NCI-H524 (cell line): ENCODE measurements at regions not wholly inside any gene's neighbourhood (a gene's known extent, or its start where the extent isn't known, plus 50 kb on each side); places are given as distances from the start of the nearest gene placed in this dataset.
"Not testable (repeated sequence)": the region's sequence is repeated elsewhere in the genome, so short reads cannot be mapped to it uniquely, and the experiment has no call there.

ENCODE experiments used
- DNase-seq, 2 experiments: peaks; one replicate each; lab custom pipeline; 2025; lab: John Stamatoyannopoulos, UW

DNA sequence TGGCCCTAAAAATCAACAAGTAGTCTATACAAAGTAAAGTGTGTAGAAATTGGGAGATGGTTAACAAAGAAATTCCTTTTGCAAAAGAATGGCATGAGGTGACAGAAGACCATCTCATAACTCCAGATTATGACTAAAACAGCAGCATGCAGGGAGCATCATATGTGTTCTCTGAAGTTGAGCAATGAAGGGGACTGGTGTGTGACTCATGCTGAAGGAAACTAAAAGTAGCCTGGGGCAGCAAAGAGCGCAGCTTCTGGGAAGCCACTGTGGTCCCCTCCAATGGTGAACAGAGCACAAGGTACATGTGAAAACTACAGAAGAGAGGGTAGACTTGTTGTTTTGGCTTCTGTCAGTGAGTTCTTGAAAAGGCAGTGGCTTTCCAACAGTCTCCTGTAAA lies 133.4 kb downstream of the MACC1 start:
- DNase-seq, result no peak

DNA sequence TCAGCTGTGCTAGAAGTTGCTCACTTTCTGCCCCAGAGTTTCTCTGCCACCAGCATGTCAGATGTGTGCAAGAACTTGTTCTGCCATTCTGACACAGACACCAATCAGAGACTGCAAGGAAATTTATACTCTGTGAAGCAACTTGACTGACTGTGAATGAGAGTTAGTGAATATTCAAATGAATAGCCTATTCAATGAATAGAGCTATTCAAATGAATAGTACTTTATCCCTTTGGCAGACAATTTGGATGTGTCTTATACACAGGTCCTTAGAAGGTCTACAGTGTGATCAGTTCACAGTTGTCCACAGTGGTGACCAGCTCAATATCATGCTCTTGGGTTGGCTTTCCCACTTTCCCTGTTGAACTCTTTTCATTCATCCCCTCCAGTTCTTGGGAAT lies 138.1 kb downstream of the MACC1 start:
- no peak for DNase-seq

DNA sequence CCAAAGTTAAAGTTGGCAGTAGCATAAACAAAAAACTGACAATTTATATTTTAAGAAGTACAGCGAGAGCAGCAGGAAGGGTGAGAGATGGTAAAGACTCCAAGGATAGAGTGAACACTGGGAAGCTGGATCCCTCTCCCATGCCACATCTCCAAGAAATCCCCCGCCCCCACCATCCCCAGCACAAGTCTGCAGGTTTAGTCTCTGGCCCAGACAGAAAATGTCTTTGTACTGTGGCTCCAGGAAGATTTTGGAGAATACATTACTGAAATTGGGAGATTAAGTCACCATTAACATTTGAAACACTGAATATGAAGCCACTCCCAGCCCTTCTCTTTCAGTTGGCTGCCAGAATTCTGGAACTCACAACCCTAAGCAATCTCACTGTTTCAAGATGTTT lies 140.3 kb downstream of the MACC1 start:
- DNase-seq, result no peak

DNA sequence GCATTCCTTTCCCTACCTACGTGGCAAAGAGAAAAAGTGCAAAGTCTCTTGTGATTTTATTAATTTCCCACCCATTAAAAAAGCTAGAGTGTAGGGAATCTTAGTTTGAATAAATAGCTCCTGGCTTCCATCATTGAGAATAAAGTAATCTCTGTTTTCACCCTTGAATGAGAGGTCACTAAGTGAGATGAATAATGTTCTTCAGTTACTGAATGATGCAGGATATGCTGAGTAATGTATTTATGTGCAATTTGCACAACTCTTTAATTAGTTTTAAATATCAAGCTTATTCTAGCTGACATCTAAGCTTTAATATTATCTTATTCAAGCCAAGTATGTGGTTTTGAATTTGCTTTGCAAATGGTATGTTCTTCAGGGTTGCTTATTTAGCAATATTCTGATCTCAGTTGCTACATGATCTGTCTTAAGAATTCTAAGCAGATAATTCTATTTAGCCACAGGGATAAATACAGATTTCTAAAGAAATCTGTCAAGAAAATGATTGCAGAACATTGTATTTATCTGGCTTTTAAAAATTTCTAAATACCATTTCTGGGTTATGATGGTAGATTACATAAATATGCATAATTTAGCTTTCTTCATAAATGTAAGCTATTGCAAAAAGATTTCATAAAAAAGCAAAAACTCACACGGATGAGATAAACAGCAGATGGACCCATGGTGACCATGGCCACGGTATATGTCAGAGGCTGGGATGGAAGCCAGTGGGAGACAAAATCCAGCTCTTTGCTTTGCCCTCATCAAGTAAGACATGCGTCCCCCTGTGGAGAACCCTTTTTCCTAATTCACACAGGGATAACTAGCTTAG lies 141.0 kb downstream of the MACC1 start:
- DNase-seq, result no peak

DNA sequence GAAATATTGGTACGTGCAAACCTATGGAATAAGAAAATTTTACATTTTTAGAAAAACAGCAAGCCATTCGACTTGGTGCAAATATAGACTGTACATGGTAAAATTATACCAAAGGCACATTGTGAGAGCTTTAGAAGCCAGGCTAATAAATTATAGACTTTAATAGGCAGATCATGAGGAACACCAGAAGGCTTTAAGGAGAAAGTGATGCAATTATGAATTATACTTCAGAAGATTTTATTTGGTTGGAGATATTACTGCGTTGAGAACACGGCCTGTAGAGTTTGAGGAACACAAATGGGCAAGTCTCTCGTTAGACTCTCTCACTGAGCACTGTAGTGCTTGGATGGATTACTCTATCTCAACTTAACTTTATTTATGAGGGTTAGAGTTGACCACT lies 141.7 kb downstream of the MACC1 start:
- DNase-seq, result no peak

DNA sequence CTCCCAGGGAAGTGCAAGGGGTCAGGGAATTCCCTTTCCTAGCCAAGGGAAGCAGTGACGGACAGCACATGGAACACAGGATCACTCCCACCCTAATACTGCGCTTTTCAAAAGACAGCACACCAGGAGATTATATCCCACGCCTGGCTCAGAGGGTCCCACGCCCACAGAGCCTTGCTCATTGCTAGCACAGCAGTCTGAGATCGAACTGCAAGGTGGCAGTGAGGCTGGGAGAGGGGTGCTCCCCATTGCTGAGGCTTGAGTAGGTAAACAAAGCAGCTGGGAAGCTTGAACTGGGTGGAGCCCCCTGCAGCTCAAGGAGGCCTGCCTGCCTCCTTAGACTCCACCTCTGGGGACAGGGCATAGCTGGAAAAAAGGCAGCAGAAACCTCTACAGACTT lies 149.2 kb downstream of the MACC1 start:
- DNase-seq, result not testable (repeated sequence)

DNA sequence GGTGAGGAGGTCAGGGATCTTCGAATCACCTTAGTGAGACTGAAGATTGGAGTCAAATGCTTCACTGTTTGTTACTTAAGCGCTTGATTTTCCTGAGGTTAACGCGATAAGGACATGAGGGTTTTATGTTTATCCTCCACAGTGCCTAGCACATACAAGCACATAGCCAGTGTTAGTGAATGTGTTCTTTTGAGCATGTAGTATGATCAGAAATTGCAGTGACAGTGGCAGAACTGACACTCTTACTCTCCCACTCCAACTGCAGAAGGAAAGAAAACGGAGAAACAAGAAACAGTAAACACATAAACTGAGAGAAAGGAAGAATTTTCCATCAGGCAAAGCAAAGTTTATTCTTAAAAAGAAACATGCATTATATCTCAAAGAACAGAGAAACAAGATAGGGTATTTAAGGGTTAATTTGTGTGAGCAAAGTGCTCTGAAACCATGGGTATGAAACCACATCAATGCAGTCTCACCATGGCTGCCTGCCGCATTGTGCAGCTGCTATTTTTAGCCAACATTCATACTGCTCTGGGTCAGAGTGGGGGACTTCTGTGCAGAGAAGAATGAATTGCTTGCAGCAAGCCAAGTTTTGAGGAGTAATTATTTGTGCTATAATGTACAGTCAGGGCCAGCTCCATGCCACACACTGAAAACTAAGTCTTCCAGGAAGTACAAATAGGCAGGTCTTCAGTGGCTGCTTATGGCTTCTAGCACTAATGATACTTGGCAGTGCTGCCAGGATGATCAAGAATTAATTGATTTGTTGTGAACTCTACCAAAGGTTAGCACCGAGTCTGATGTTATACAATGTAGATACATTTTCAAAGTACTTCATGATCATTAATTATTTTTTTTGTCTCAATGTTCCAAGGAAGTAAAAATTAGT lies 152.0 kb downstream of the MACC1 start:
- no peak for DNase-seq

DNA sequence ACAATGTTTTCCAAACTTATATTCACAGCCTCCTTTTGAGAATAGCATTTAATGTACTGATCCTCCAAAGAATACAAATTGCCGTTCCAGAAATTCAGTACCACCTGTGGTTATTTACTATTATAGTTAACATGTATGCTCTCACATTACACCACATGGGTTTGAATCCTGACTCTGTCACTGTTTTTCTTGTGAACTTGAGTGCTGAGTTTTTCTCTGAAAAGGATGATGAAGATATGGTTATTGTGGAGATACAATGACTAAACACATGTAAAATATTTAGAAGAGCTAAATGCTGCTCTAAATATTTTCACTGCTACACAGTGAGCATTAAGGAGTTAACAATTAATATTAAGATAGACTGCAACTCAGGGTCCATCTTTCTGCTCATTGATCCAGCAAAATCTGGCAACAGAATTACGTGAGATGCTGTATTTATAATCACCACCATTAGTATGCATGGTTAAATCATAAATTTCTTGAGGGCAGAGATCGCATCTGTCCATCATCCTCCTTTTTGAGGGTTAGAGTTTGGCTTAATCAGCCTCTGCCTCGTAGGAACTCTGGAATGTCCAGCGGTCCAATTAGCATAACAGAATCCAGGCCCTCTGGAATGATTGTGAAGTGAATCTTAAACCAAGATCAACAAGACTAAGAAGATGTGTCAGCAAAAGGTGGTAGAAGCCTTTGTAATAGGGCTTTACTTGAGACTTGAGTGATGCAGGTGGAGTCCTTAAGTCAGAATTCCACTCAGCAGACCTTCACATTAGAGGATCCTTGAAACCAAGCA lies 152.8 kb downstream of the MACC1 start:
- no peak for DNase-seq

DNA sequence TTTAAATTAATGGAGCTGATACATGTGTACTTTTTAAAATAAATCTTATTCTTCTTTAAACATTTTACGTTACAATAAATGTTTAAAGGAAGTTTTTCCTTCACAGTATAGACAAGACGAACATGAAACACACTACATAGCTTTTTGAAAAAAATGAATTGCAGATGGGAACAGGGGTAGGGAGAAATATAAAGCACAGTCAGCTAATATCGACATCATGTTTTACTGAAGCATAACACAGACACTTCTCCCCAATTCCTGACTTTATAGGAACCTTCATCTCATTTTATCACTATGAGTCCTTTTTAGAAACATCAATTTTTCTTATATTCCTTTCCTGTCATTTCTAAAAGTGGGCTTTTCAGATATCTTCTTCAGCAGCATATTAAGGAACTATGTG lies 153.5 kb downstream of the MACC1 start:
- no peak for DNase-seq

DNA sequence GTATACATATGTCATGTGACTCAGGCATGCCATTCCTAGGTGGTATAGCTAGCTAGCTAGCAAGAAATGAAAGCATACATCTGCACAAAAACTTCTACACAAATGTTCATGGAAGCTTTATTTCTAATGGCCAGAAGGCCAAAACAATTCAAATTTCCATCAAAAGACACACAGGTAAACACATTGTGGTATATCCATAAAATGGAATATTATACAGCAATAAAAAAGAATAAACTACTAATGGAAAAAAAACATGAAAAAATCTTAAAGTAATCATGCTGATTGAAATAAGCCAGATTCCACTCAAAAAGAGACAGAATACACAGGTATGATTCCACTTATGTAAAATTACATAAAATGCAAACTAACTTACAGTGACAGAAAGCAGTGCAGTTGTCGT lies 154.3 kb downstream of the MACC1 start:
- DNase-seq, result no peak

DNA sequence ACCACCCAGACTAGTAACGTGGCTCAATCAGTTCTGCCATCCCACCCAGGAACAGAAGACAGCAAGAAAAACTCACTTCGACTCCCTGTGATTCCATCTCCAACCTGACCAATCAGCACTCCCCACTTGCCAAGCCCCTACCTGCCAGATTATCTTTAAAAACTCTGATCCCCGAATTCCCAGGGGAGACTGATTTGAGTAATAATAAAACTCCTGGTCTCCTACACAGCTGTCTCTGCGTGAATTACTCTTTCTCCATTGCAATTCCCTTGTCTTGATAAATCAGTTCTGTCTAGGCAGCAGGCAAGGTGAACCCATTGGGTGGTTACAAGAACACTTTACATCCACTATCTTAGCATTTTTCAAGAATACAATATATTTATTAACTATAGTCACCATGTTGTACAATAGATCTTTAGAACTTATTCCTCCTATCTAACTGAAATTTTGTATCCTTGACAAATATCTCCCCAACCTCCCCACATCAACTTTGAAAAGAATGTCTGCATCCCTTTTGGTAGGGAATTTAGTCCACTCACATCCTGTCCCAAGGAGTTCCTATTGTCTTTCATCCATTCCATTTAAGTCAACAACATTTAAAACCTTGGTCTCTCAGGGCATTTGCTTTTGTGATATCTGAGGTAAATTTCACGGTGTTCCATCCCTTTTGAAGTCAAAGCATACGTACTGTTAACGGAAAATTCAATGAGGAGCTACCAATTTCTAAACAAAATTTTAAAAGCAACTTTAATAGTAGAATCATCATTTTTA lies 163.7 kb downstream of the MACC1 start:
- no peak for DNase-seq

DNA sequence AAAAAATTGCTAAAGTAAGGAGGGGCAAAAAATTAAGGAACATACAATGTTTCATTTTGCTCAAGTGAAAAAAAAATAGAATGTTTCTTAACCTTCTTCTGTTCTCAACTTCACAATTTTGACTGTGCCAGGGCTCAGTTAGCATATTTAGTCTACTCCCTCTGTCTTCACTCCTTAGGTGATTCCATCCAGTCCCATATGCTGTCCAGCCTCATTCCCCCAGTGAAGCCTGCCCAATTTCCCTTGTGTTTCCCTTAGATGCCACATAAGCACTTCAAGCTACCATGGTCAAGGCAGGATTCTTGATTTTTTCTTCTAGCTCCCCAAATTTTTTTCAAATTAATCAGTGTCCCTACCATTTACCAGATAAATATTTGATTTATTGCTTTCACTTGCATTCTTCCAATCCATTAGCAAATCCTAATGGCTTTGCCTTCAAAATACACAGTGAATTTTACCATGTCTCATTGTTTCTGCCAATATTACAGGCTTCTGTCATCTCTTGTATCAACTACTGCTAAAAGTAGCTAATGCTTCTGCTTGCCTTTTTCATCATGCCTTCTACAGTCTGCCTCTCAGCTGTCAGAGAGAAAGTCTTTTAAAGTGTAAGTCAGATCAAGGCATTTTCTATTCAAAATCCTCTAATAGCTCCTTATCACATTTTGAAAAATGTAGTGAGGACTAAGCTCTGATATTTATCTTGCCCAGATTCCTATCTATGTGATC lies 166.8 kb downstream of the MACC1 start:
- DNase-seq, result no peak

DNA sequence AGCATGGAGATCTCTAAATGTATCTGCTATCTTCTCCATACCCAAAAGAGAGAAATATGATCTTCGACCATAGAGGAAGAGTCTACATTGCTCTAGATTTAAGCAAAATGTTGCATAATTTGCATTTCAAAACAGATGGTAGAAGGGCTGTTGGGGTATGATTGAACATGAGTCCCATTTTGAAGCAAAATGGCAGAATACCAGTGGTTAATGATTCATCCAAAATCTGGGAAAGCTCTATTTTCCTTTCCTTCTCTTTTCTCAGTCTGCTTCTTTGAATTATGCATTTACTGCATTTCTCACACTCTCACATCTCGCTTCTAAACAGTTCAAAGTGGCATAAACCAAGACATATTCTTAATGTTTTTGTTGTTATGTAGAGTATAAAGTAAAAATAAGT lies 178.5 kb downstream of the MACC1 start:
- DNase-seq, result no peak

DNA sequence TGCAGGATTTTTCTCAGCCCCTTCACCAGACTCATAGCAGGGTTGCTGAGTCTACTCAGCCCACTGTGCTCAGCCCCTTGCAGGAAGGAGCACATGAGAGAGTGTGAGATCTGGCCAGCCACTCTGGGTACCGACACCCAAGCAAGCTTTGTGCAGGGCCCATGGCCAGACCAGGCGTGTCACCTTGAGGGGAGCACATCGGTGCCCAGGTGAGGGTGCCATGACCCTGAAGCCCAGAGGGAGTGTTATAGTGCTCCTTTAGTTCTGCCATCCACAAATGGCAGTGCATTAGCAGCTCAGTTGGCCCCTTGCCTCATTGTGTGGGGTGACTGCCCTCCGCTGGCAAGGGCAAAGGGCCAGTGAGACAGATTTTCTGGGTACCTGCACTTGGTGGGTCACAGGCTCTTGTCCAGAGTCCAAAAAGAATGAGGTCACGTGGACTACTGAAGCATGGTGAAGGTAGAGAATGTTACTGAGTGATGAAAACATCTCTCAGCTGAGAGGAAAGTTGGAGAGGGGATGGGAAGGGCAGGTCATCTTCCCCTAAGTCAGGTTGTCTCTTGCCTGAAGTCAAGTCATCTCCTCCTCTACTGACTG lies 181.8 kb downstream of the MACC1 start:
- no peak for DNase-seq

DNA sequence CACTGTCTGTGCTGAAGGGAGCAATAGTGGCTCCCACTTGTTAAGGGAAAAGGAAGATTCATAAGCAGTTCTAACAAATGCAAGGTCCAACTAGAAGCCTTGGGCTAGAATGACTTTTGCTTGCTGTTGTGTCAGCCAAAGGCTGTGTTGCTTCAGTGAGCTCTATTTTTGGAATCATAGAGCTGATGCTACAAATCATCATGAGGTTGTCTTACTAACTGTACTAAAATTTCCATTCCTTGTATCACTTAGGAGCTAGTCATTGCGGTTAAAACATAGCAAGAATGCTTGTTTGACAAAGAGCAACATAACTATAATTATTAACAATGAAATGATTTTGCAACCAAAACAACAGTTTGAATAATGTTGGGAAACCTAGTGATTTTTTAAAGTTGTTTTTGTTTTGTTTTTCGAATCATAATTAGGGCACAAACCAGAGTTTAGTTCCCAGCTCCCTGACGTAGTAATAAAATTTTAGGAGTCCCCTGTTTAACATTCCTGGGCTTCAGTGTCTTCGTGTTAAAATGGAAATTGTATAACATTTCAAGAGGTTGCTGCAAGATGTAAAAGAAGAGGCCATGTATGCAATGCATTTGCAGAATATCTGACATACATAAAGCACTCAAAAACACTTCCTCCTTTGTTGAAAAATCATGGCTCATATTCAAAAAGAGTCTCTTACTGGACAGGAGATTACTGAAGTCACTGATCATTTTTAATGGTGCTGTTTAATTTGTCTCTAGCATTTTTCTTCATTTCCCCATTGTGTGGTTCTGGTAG lies 183.4 kb downstream of the MACC1 start:
- DNase-seq, result no peak

DNA sequence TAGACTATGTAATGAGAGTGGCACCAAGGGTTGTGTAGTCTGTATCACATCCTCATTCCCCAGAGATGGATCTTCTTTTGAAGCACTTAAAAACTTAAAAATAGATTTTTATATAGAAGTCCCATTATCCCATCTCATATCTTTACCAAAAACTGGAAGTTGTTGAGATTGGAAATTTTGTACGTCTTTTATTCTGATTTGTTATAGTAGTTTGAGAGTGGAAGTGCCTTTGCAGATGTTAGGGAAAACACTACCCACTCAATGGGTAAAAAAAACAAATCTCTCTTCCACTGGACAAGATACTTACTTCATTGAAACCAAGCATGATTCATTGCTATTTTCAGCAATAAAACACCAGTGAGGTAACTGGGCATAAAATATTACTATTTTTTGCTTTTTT lies 184.4 kb downstream of the MACC1 start:
- DNase-seq, result no peak

DNA sequence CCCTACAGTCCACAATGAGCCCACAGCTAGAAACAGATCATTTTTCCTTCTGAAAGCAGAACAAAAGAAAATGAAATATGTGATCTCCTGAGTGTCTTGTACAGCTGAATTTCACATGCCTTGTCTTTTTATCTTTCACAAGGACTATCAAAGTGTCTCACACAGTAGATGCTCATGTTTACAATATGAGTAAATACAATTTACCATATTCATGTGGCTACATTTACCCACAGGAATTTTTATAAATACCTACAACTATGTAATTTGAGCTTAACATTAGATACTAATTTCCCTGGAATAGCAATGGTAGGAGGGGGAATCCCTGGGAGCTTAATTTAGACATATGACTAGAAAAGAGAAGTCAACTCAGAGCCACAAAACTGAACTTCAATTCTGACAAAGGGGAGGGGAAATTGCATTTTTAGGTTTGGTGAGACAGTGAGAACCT lies 186.2 kb downstream of the MACC1 start:
- no peak for DNase-seq

DNA sequence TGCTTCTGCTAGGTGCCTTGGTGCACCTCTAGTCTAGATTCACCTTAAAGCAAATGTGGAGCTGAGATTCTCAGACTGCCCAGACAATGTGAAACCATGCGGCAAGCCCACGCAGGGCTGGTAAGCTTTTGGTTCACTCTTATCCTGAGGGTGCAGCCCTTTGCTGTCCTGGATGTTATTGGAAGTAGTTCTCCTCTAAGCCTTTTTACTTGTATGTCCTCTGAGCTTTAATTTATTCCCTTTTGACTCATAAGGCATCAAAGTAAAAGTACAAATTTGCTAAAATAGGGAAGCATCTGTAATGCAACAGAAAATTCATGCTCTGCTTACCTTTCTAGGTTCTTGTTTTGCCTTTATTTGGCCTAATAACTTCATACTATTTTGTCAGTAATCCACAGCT lies 186.8 kb downstream of the MACC1 start:
- no peak for DNase-seq

DNA sequence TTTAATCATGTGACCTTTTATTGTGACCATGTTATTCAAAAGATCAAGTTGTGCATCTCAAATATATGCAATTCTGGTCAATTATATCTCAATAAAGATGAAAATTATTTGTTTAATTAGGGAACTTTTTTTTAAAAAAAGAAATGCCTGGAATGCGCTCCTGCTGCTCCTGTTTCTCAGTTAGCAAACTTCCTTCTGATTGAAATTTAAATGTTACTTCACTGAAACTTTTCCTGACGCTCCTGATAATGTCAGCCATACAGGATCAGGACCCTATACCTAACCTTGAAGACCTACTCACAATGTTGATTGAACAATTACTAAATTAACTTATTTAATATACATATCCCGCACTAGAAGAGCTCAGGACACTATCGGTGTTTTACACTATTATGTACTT lies 190.4 kb downstream of the MACC1 start:
- DNase-seq, result no peak

DNA sequence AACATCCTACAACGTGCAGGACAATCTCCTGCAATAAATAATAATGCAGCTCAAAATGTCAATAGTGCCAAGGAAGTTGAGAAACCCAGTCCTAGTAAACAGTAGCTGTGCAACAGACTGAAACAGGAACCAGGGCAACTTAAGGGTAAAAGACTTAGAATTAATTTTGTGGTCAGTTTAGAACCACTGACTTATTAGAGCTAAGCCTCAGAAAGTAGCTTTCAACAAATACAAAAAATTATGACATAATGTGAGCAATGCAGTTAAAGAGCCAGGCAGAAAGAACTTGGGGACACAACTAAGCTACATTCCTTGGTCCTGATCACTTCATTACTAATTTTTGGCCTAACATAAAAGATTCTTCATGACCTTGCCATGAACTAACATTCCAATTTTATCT lies 195.4 kb downstream of the MACC1 start:
- no peak for DNase-seq
